ENCODE measurements at regions not wholly inside any gene's neighbourhood (a gene's known extent, or its start where the extent isn't known, plus 50 kb on each side); places are given as distances from the start of the nearest gene placed in this dataset.
"Not testable (repeated sequence)": the region's sequence is repeated elsewhere in the genome, so short reads cannot be mapped to it uniquely, and the experiment has no call there.

GRCh38 chrX:144730471-144730870 lies 516.8 kb upstream of the SPANXN1 start:
- TF ChIP-seq EP300 (IDR thresholded peaks at IDR 0.05; ENCODE audit: low read depth) (no peak), POLR2AphosphoS5 (IDR thresholded peaks at IDR 0.05) (no peak), POLR2A (IDR thresholded peaks at IDR 0.05) (no peak)
- TF ChIP-seq, protein P1, sequence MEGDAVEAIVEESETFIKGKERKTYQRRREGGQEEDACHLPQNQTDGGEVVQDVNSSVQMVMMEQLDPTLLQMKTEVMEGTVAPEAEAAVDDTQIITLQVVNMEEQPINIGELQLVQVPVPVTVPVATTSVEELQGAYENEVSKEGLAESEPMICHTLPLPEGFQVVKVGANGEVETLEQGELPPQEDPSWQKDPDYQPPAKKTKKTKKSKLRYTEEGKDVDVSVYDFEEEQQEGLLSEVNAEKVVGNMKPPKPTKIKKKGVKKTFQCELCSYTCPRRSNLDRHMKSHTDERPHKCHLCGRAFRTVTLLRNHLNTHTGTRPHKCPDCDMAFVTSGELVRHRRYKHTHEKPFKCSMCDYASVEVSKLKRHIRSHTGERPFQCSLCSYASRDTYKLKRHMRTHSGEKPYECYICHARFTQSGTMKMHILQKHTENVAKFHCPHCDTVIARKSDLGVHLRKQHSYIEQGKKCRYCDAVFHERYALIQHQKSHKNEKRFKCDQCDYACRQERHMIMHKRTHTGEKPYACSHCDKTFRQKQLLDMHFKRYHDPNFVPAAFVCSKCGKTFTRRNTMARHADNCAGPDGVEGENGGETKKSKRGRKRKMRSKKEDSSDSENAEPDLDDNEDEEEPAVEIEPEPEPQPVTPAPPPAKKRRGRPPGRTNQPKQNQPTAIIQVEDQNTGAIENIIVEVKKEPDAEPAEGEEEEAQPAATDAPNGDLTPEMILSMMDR (IDR thresholded peaks at IDR 0.05), result no peak
- no peaks in the 10 kb centered on the region for H3K36me3 ChIP-seq
- H3K4me1 ChIP-seq, result no peaks in the 10 kb centered on the region
- WGBS, 2 donors (ENCODE audit: low coverage in 1 of 2), result 0 to 42% methylated on average over 1 to 2 of the region's 2 CpGs
- in situ Hi-C loops (cut with MboI; ENCODE audit: low pct_ligation_motif_present in 1 of 4, low pct_unique_long_range_greater_than_20kb in 1 of 4, low sequenced_read_pairs in 3 of 4) (no loop called here), intact Hi-C loops (cut with DNase I; ENCODE audit: low total_unique reads) (no loop called here)
- no peak for DNase-seq
- H3K9me3 ChIP-seq, result no peaks in the 10 kb centered on the region
- no peak overlapping the region for H3K4me3 ChIP-seq
- H3K27ac ChIP-seq, result no peak overlapping the region
- no peaks in the 10 kb centered on the region for H3K27me3 ChIP-seq

GRCh38 chrX:144732588-144732987 lies 514.7 kb upstream of the SPANXN1 start:
- Histone ChIP-seq H3K27me3 (no peaks in the 10 kb centered on the region), H3K4me3 (no peak overlapping the region), H3K36me3 (no peaks in the 10 kb centered on the region), H3K27ac (no peak overlapping the region), H3K4me1 (no peaks in the 10 kb centered on the region), H3K9me3 (no peaks in the 10 kb centered on the region)
- no peak for DNase-seq
- TF ChIP-seq, protein P1 (IDR thresholded peaks at IDR 0.05), result no peak
- TF ChIP-seq EP300 (IDR thresholded peaks at IDR 0.05; ENCODE audit: low read depth) (no peak), POLR2A (IDR thresholded peaks at IDR 0.05) (no peak), POLR2AphosphoS5 (IDR thresholded peaks at IDR 0.05) (no peak)
- WGBS, 2 donors (ENCODE audit: low coverage in 1 of 2), result 61% methylated on average over 4 of the region's 4 CpGs; no CpG with 5 or more reads in 1 of the 2 donors
- intact Hi-C loops (cut with DNase I; ENCODE audit: low total_unique reads) (no loop called here), in situ Hi-C loops (cut with MboI; ENCODE audit: low pct_ligation_motif_present in 1 of 4, low pct_unique_long_range_greater_than_20kb in 1 of 4, low sequenced_read_pairs in 3 of 4) (no loop called here)

GRCh38 chrX:144738246-144738645 lies 509.1 kb upstream of the SPANXN1 start:
- DNase-seq, result no peak
- TF ChIP-seq, protein P1 (IDR thresholded peaks at IDR 0.05), result no peak
- Histone ChIP-seq H3K4me3 (no peak overlapping the region), H3K9me3 (no peaks in the 10 kb centered on the region), H3K36me3 (no peaks in the 10 kb centered on the region), H3K4me1 (no peaks in the 10 kb centered on the region), H3K27ac (no peak overlapping the region), H3K27me3 (no peaks in the 10 kb centered on the region)
- 82 to 93% methylated on average over 1 to 2 of the region's 2 CpGs for WGBS, 2 donors (ENCODE audit: low coverage in 1 of 2)
- intact Hi-C loops (cut with DNase I; ENCODE audit: low total_unique reads), result no loop called here
- in situ Hi-C loops (cut with MboI; ENCODE audit: low pct_ligation_motif_present in 1 of 4, low pct_unique_long_range_greater_than_20kb in 1 of 4, low sequenced_read_pairs in 3 of 4), result no loop called here

DNA sequence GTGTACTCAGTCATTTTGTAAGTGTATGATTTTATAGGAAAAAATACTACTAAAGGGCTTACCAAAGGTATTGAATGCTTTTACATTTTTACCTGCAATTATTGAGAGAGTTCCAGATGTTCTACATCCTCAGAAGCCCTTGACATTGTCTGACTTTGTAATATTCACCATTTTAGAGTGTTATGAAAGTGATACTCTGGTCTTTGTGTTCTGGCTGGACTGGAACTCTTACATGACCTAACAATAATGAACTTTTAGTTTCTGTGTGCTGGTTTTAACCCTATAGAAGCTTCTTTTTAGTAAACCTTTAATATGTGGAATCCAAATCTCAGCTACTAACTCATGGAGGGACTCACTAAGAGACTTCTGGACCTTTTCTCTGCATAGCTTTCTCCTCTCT lies 478.8 kb upstream of the SPANXN1 start:
- in situ Hi-C loops (cut with MboI; ENCODE audit: low pct_ligation_motif_present in 1 of 4, low pct_unique_long_range_greater_than_20kb in 1 of 4, low sequenced_read_pairs in 3 of 4) (no loop called here), intact Hi-C loops (cut with DNase I; ENCODE audit: low total_unique reads) (no loop called here)

GRCh38 chrX:144783528-144783927 lies 463.8 kb upstream of the SPANXN1 start:
- WGBS, 2 donors (ENCODE audit: low coverage in 1 of 2), result 95% methylated on average over 18 of the region's 19 CpGs; no CpG with 5 or more reads in 1 of the 2 donors
- H3K4me3 ChIP-seq; H3K27ac ChIP-seq; intact Hi-C loops (cut with DNase I; ENCODE audit: low total_unique reads); DNase-seq; H3K9me3 ChIP-seq; H3K36me3 ChIP-seq; H3K4me1 ChIP-seq; in situ Hi-C loops (cut with MboI; ENCODE audit: low pct_ligation_motif_present in 1 of 4, low pct_unique_long_range_greater_than_20kb in 1 of 4, low sequenced_read_pairs in 3 of 4); H3K27me3 ChIP-seq: not testable (repeated sequence)

More for the DNA sequence above, 478.8 kb upstream of the SPANXN1 start:
- Histone ChIP-seq H3K4me1 (no peaks in the 10 kb centered on the region), H3K27ac (no peak overlapping the region), H3K4me3 (no peak overlapping the region), H3K9me3 (no peaks in the 10 kb centered on the region), H3K27me3 (no peaks in the 10 kb centered on the region), H3K36me3 (no peaks in the 10 kb centered on the region)
- no peak for TF ChIP-seq EP300 (IDR thresholded peaks at IDR 0.05; ENCODE audit: low read depth)
- no peak for TF ChIP-seq POLR2A (IDR thresholded peaks at IDR 0.05)
- DNase-seq, result no peak

All from transverse colon (tissue), 4 donors.